GM21390 (cell line): ENCODE measurements at regions not wholly inside any gene's neighbourhood (a gene's known extent, or its start where the extent isn't known, plus 50 kb on each side); places are given as distances from the start of the nearest gene placed in this dataset.

Source experiments
- ATAC-seq: cut with Tn5 transposase; IDR thresholded peaks from one replicate; pipeline ENCODE4 v1.9.1; 2021; ENCODE audit not compliant: unreplicated experiment

DNA sequence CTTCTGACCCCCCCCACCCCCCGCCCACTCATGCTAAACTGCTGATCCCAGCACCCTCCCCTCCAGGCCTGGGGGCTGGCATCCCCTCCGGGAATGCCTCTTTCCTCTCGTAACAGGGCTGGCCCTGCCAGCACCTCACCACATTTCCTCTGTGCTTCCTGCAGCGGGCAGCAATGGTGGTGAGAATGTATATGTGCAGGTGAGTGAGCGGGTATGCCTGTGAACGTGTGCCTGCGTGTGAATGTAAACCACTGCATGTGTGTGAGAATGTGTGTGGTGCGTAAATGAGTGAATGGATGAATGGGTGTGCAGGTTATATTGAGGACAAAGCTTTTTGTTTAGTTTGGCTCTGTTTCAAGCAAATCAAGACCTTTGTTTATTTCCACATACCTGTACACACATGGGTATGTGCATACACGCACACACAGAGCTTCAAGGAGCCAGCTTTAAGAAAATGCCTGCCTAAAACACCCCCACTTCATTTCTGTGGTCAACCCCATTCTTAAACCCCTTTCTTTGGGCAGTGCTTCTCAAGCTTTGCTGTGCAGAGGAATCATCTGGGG lies 95.7 kb upstream of the SHB start:
- no peak for ATAC-seq

- ATAC-seq, result no peak
Observed at GRCh38 chr9:38163518-38163917, 94.5 kb upstream of the SHB start.

DNA sequence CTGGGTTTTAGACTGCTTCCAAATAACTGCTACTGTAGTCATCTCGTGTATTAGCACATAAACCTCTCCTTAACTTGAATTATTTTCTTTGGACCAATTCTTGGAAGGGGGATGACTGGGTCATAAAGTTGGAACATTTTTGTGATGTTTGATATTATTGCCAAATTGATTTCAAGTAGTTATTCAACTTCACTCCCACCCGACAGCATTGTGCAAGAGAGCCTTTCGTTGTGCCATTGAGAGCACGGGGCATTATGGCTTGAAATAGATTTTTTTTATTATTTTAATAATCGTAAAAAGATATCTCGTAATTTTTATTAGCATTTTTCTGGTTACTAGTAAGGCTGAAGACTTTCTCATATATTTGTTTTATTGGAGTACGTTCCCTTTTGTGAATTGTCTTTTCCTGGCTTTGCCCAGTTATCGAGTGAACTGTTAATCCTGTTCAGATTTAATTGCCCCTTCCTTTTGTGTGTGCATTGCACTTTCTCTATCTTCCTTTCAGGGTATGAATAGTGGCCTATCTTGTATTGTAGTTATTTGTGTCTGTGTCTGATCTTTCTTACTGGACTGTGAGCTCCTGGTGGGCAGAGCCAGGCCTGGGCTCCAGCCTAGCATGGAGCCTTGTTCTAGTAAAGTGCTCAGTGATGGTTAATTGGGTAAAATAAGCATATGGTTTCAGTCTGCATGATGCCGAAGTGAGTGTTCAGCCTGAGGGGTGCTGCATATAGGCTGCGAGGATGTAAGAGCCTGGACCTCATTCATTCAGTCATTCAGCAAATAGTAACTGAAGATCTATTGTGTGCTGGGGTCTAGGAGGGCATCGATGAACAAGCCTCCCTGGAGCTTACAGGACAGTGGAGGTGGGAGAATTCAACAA lies 93.5 kb upstream of the SHB start:
- no peak for ATAC-seq

GRCh38 chr9:38160613-38161215 lies 91.7 kb upstream of the SHB start:
- ATAC-seq, result peak; percentile 63

DNA sequence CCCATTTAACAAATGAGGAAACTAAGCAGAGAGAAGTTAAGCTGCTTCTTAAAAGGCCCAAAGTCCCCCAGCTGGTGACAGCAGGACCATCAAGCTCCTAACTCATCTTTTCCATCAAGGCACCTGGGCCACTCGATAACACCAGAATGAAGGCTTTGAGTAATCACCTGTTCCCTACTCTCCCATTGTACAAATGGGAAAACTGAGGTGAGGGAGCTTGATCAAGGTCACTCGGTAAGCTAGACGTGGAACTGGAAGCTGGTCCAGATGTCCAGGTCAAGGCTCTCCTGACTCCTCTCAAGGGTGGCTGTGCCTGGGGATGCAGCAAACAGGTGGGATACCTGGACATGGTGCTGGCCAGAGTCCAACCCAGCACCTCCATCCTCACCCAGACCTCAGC lies 90.6 kb upstream of the SHB start:
- no peak for ATAC-seq

DNA sequence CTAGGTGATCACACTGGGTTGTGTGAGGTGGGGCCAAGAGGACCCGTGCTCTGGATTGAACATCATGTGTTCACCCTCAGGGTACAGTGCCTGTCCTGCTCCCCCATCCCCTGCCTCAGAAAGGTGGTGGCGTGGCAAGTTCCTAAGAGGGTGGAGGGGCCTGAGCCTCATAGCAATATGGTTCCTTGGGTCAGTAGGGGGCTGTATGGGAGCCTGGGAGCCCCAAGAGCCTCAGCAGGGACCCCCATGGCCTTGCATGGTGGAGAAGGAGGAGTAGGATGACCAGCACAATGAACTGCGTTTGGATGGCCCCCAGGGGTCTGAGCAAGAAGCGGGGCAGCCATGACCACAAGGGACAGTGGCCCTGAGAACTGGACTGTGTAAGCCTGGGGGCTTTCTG lies 89.6 kb upstream of the SHB start:
- no peak for ATAC-seq

GRCh38 chr9:38157711-38158110 lies 88.7 kb upstream of the SHB start:
- ATAC-seq, result no peak

- no peak for ATAC-seq
Observed at GRCh38 chr9:38154501-38155421, 85.7 kb upstream of the SHB start.

GRCh38 chr9:38153910-38154291 lies 84.9 kb upstream of the SHB start:
- no peak for ATAC-seq

- no peak for ATAC-seq
Observed at GRCh38 chr9:38153152-38153909, 84.3 kb upstream of the SHB start.

- ATAC-seq, result no peak
Observed at GRCh38 chr9:38149647-38150046, 80.6 kb upstream of the SHB start.

- ATAC-seq, result no peak
Observed at GRCh38 chr9:38146844-38147243, 77.8 kb upstream of the SHB start.

- ATAC-seq, result no peak
Observed at GRCh38 chr9:38145526-38146053, 76.6 kb upstream of the SHB start.

GRCh38 chr9:38144421-38144820 lies 75.4 kb upstream of the SHB start:
- ATAC-seq, result no peak

DNA sequence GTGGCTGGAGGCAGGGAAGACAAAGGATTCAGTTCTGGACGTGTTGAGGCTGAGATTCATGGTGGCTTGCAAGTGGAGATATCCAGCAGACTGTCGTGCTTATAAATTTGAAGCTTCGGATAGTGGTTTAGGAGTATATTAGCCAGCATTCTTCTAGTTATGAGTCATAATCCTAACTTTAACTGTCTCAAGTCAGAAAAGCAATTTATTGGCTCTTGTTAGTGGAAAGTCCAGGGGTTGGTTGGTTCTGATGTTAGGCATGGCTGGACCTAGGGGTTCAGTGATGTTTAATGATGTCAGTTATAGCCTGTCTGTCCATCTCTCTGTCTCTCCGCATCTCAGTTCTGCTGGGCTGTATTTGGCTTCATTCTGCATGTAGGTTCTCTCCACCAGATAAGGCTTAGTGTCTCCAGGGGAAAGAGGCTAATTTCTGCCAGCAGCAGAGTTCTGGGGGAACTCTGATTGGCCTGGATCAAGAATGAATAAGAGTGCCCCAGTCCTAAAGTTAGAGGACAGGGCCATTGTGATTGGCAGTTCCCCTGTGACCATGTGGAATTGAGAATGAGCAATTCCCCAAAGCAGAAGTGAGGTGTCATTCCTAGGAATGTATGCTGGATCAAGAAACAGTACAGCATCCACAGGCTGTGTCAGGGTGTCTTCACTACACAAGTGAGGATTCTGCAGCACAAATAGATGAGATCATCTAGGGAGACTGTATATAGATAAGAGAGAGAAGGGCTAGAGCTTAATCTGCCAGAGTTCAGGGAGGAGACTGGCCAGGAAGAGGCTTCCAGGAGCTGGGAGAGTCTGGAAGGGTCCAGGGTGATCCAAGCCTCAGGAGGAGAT lies 72.9 kb upstream of the SHB start:
- no peak for ATAC-seq

DNA sequence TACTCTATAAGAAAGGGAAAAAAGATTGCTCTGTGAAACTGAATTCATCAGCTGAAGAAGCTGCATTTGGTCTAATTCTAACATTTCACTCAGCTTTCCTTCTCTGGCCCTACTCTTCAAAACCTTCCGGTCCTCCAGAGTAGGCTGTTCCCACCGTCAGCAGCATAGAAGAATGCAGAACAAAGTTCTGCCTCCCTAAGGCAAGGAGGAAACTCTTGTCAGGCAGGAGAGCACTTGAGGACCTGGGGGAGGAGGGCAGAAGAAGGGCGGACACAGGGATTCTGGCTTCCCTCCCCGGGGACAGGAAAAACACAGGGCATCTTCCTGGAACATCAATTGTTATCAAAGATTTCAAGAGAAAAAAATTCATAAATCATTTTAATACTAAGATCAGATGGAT lies 69.2 kb upstream of the SHB start:
- ATAC-seq, result no peak

GRCh38 chr9:38137342-38137741 lies 68.3 kb upstream of the SHB start:
- ATAC-seq, result no peak

- ATAC-seq, result no peak
Observed at GRCh38 chr9:38136386-38136785, 67.4 kb upstream of the SHB start.

GRCh38 chr9:38134611-38135237 lies 65.7 kb upstream of the SHB start:
- ATAC-seq, result no peak
